CD14-positive monocyte (primary cell): ENCODE measurements at regions not wholly inside any gene's neighbourhood (a gene's known extent, or its start where the extent isn't known, plus 50 kb on each side); places are given as distances from the start of the nearest gene placed in this dataset.

Experiments used
- DNase-seq, 3 donors: peaks; one replicate each; pipeline ENCODE4 v3.0.0-alpha.2; 2011 to 2022
- H2AFZ ChIP-seq: 2 replicates; pipeline ENCODE4 v1.6.0; 2012; ENCODE audit warnings: mild to moderate bottlenecking, low read depth, low read length, inconsistent platforms; ENCODE audit not compliant: insufficient read depth, poor library complexity, severe bottlenecking
- H3K27ac ChIP-seq, 2 donors: 1 replicate in 1 of 2; 2 replicates in 1 of 2; pipeline ENCODE4 v1.5.1; 2012 to 2013; ENCODE audit warnings: low read length in 2 of 2, control low read depth in 1 of 2, inconsistent platforms in 1 of 2, low read depth in 1 of 2, mild to moderate bottlenecking in 1 of 2
- H3K27me3 ChIP-seq, 2 donors: one replicate each; pipeline versions ENCODE4 v1.6.0 to v1.6.1; 2011 to 2013; ENCODE audit warnings: low read length in 2 of 2; ENCODE audit not compliant: control insufficient read depth in 2 of 2, insufficient read depth in 2 of 2
- H3K36me3 ChIP-seq, 2 donors: replicated peaks in 1 of 2; 1 replicate in 1 of 2; 2 replicates in 1 of 2; pipeline versions ENCODE4 v1.5.1 to v1.6.1; 2012 to 2013; ENCODE audit warnings: low read length in 2 of 2, control low read depth in 1 of 2, inconsistent platforms in 1 of 2, mild to moderate bottlenecking in 1 of 2; ENCODE audit not compliant: insufficient read depth in 2 of 2, control insufficient read depth in 1 of 2
- H3K4me1 ChIP-seq, 2 donors: 1 replicate in 1 of 2; 2 replicates in 1 of 2; pipeline versions ENCODE4 v1.5.1 to v1.6.1; 2012 to 2013; ENCODE audit warnings: low read length in 2 of 2, control low read depth in 1 of 2, inconsistent platforms in 1 of 2, mild to moderate bottlenecking in 1 of 2, moderate library complexity in 1 of 2; ENCODE audit not compliant: insufficient read depth in 2 of 2, control insufficient read depth in 1 of 2
- H3K4me2 ChIP-seq: replicated peaks from 2 replicates; pipeline ENCODE3; 2012; ENCODE audit warnings: low read length, moderate library complexity, mild to moderate bottlenecking; ENCODE audit not compliant: poor library complexity, severe bottlenecking; ENCODE audit errors: extremely low read depth
- H3K4me3 ChIP-seq, 3 experiments: fragments of 200-600 bp in 1 of 3; sonication (generic) in 1 of 3; replicated peaks in 1 of 3; 1 replicate in 2 of 3; 2 replicates in 1 of 3; pipeline ENCODE4 v1.5.1; 2011 to 2013; ENCODE audit warnings: low read length in 3 of 3, mild to moderate bottlenecking in 3 of 3, control low read depth in 2 of 3, low read depth in 2 of 3, inconsistent platforms in 1 of 3, moderate library complexity in 1 of 3
- H3K79me2 ChIP-seq: 2 replicates; pipeline ENCODE4 v1.6.0; 2012; ENCODE audit warnings: mild to moderate bottlenecking, control low read depth, inconsistent platforms, low read length, moderate library complexity; ENCODE audit not compliant: insufficient read depth
- H3K9ac ChIP-seq: 2 replicates; pipeline ENCODE4 v1.6.0; 2017; ENCODE audit warnings: low read length, mild to moderate bottlenecking; ENCODE audit not compliant: insufficient read depth, poor library complexity, severe bottlenecking
- H3K9me3 ChIP-seq, 2 donors: replicated peaks in 1 of 2; 1 replicate in 1 of 2; 2 replicates in 1 of 2; pipeline versions ENCODE4 v1.5.1 to v1.6.1; 2012 to 2013; ENCODE audit warnings: low read length in 2 of 2, control low read depth in 1 of 2; ENCODE audit not compliant: control insufficient read depth in 1 of 2, insufficient read depth in 1 of 2
- H4K20me1 ChIP-seq: 2 replicates; pipeline ENCODE4 v1.6.0; 2012; ENCODE audit warnings: mild to moderate bottlenecking, low read length, control low read depth, moderate library complexity; ENCODE audit not compliant: insufficient read depth
- H3K27ac Mint-ChIP-seq, 7 donors: one replicate each; pipeline ENCODE4 v1.8.0; 2020; ENCODE audit warnings: mild to moderate bottlenecking in 7 of 7, mixed read lengths in 7 of 7, moderate library complexity in 6 of 7, inconsistent platforms in 2 of 7
- H3K27me3 Mint-ChIP-seq, 3 donors: one replicate each; pipeline ENCODE4 v1.8.0; 2021 to 2022; ENCODE audit warnings: low read depth in 3 of 3, mild to moderate bottlenecking in 3 of 3, mixed read lengths in 3 of 3, moderate library complexity in 3 of 3, inconsistent platforms in 1 of 3
- H3K36me3 Mint-ChIP-seq, 2 donors: one replicate each; pipeline ENCODE4 v1.8.0; 2020; ENCODE audit warnings: mixed read lengths in 2 of 2, inconsistent platforms in 1 of 2, mild to moderate bottlenecking in 1 of 2
- H3K4me1 Mint-ChIP-seq: one replicate; pipeline ENCODE4 v1.8.0; 2020; ENCODE audit warnings: mild to moderate bottlenecking, mixed read lengths
- H3K4me3 Mint-ChIP-seq, 2 donors: one replicate each; pipeline ENCODE4 v1.8.0; 2020; ENCODE audit warnings: mild to moderate bottlenecking in 2 of 2, mixed read lengths in 2 of 2, moderate library complexity in 1 of 2
- H3K9me3 Mint-ChIP-seq, 7 donors: one replicate each; pipeline ENCODE4 v1.8.0; 2020 to 2022; ENCODE audit warnings: mixed read lengths in 7 of 7, mild to moderate bottlenecking in 6 of 7, moderate library complexity in 6 of 7, inconsistent platforms in 2 of 7
- WGBS: methylation state at CpG from one replicate; pipeline ENCODE4 v1.1.5; 2013; ENCODE audit warnings: missing lambda C conversion rate; ENCODE audit not compliant: insufficient coverage; 5-methylcytosine and 5-hydroxymethylcytosine counted together
- intact Hi-C, 2 donors: fragments of 100-400 bp; cut with micrococcal nuclease; formaldehyde crosslinking; loops; one replicate each; pipeline versions ENCODE4 v1.15.0 to v1.15.1; 2023
- TF ChIP-seq, protein P1 (sequence below): fragments of 200-600 bp; IDR thresholded peaks from one replicate; pipeline ENCODE4 v1.8.0; 2022; ENCODE audit warnings: antibody characterized with exemption, mild to moderate bottlenecking

GRCh38 chr11:92376680-92377079, 152.1 kb downstream of the FAT3 start:
- Mint-ChIP-seq H3K9me3 (peaks cover 0 to 5% (median 0%) of the 10 kb centered on the region in 7 donors), H3K4me3 (no peak overlapping the region), H3K4me1 (no peaks in the 10 kb centered on the region), H3K36me3 (no peaks in the 10 kb centered on the region), H3K27ac (no peak overlapping the region), H3K27me3 (peaks cover 0 to 2% (median 0%) of the 10 kb centered on the region in 3 donors)
- TF ChIP-seq, protein P1, sequence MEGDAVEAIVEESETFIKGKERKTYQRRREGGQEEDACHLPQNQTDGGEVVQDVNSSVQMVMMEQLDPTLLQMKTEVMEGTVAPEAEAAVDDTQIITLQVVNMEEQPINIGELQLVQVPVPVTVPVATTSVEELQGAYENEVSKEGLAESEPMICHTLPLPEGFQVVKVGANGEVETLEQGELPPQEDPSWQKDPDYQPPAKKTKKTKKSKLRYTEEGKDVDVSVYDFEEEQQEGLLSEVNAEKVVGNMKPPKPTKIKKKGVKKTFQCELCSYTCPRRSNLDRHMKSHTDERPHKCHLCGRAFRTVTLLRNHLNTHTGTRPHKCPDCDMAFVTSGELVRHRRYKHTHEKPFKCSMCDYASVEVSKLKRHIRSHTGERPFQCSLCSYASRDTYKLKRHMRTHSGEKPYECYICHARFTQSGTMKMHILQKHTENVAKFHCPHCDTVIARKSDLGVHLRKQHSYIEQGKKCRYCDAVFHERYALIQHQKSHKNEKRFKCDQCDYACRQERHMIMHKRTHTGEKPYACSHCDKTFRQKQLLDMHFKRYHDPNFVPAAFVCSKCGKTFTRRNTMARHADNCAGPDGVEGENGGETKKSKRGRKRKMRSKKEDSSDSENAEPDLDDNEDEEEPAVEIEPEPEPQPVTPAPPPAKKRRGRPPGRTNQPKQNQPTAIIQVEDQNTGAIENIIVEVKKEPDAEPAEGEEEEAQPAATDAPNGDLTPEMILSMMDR = no peak
- Histone ChIP-seq H3K9me3 (no peaks in the 10 kb centered on the region), H3K4me1 (no peaks in the 10 kb centered on the region), H3K9ac (no peak overlapping the region), H3K4me3 (no peak overlapping the region), H3K4me2 (no peak overlapping the region), H3K27ac (no peak overlapping the region), H2AFZ (no peak overlapping the region), H3K36me3 (no peaks in the 10 kb centered on the region), H3K27me3 (no peaks in the 10 kb centered on the region), H3K79me2 (no peaks in the 10 kb centered on the region), H4K20me1 (no peaks in the 10 kb centered on the region)
- intact Hi-C loops = no loop called here
- WGBS = no CpG with 5 or more reads among the region's 1 CpG
- no peak for DNase-seq

- H3K79me2 ChIP-seq = no peaks in the 10 kb centered on the region
- Mint-ChIP-seq H3K4me1 (no peaks in the 10 kb centered on the region), H3K27ac (no peak overlapping the region), H3K9me3 (peaks cover 0 to 4% (median 0%) of the 10 kb centered on the region in 7 donors), H3K36me3 (no peaks in the 10 kb centered on the region), H3K27me3 (peaks cover 0 to 2% (median 0%) of the 10 kb centered on the region in 3 donors), H3K4me3 (no peak overlapping the region)
- WGBS = 95% methylated on average over 3 of the region's 3 CpGs
- H3K36me3 ChIP-seq = no peaks in the 10 kb centered on the region
- no peak overlapping the region for H3K4me3 ChIP-seq
- no peak for DNase-seq
- no peaks in the 10 kb centered on the region for H4K20me1 ChIP-seq
- H3K4me1 ChIP-seq = no peaks in the 10 kb centered on the region
- TF ChIP-seq, protein P1 = no peak
- no peaks in the 10 kb centered on the region for H3K27me3 ChIP-seq
- intact Hi-C loops = no loop called here
- no peak overlapping the region for H2AFZ ChIP-seq
- H3K9ac ChIP-seq = no peak overlapping the region
- H3K27ac ChIP-seq = no peak overlapping the region
- no peak overlapping the region for H3K4me2 ChIP-seq
- no peaks in the 10 kb centered on the region for H3K9me3 ChIP-seq
These were observed 156.3 kb downstream of the FAT3 start for GRCh38 chr11:92380882-92381281.
